ENCODE measurements at regions not wholly inside any gene's neighbourhood (a gene's known extent, or its start where the extent isn't known, plus 50 kb on each side); places are given as distances from the start of the nearest gene placed in this dataset.

- Histone ChIP-seq H3K27me3 (ENCODE audit: insufficient read depth, poor library complexity, severe bottlenecking) (no peaks in the 10 kb centered on the region), H3K27ac (replicated peaks) (no peak overlapping the region), H3K4me3 (replicated peaks; ENCODE audit: insufficient read depth, low read length) (no peak overlapping the region)
- DNase-seq (ENCODE audit: low read depth in 1 of 2, low spot score in 1 of 2): no peak
- TF ChIP-seq GABPA (IDR thresholded peaks at IDR 0.05; ENCODE audit: low read depth) (no peak), POLR2AphosphoS5 (IDR thresholded peaks at IDR 0.05; ENCODE audit: low read depth) (no peak), REST (IDR thresholded peaks at IDR 0.05; ENCODE audit: insufficient replicate concordance, low read depth) (no peak), CTCF (IDR thresholded peaks at IDR 0.05; ENCODE audit: insufficient read depth, low read length) (no peak), SPI1 (IDR thresholded peaks at IDR 0.05; ENCODE audit: borderline replicate concordance, low read depth) (no peak)
Measured at GRCh38 chr2:216286616-216287231, 85.6 kb downstream of the MARCHF4 start.

DNA sequence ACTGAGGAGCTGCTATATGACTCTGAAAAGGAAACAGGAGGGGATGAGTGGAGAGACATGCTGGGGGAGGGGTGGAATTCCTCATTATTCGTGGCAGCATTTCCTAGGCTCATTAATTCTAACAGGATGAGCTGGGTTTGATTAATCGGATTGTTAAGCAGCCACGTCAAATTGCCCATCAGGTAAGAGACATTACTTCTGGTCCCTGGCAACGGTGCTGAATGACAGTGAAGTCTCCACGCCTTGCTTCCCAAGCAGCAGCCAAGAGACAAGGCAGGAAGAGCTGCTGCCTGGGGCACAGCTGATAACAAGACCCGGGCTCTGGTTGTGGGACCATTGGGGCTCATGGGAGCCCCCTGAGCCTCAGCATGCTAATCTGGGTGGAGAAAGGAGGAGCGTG is 86.6 kb downstream of the MARCHF4 start:
- no peak for DNase-seq (ENCODE audit: low read depth in 1 of 2, low spot score in 1 of 2)
- TF ChIP-seq POLR2AphosphoS5 (IDR thresholded peaks at IDR 0.05; ENCODE audit: low read depth): no peak
- no peak for TF ChIP-seq SPI1 (IDR thresholded peaks at IDR 0.05; ENCODE audit: borderline replicate concordance, low read depth)
- no peak for TF ChIP-seq CTCF (IDR thresholded peaks at IDR 0.05; ENCODE audit: insufficient read depth, low read length)
- TF ChIP-seq REST (IDR thresholded peaks at IDR 0.05; ENCODE audit: insufficient replicate concordance, low read depth): no peak
- no peak for TF ChIP-seq GABPA (IDR thresholded peaks at IDR 0.05; ENCODE audit: low read depth)
- Histone ChIP-seq H3K27ac (replicated peaks) (no peak overlapping the region), H3K4me3 (replicated peaks; ENCODE audit: insufficient read depth, low read length) (no peak overlapping the region), H3K27me3 (ENCODE audit: insufficient read depth, poor library complexity, severe bottlenecking) (no peaks in the 10 kb centered on the region)

- DNase-seq (ENCODE audit: low read depth in 1 of 2, low spot score in 1 of 2): no peak
- Histone ChIP-seq H3K4me3 (replicated peaks; ENCODE audit: insufficient read depth, low read length) (no peak overlapping the region), H3K27ac (replicated peaks) (no peak overlapping the region), H3K27me3 (ENCODE audit: insufficient read depth, poor library complexity, severe bottlenecking) (no peaks in the 10 kb centered on the region)
- TF ChIP-seq SPI1 (IDR thresholded peaks at IDR 0.05; ENCODE audit: borderline replicate concordance, low read depth) (no peak), REST (IDR thresholded peaks at IDR 0.05; ENCODE audit: insufficient replicate concordance, low read depth) (no peak), GABPA (IDR thresholded peaks at IDR 0.05; ENCODE audit: low read depth) (no peak), CTCF (IDR thresholded peaks at IDR 0.05; ENCODE audit: insufficient read depth, low read length) (no peak), POLR2AphosphoS5 (IDR thresholded peaks at IDR 0.05; ENCODE audit: low read depth) (no peak)
Measured at GRCh38 chr2:216284708-216285107, 87.6 kb downstream of the MARCHF4 start.

All from HL-60 (cell line).